ENCODE measurements at regions not wholly inside any gene's neighbourhood (a gene's known extent, or its start where the extent isn't known, plus 50 kb on each side); places are given as distances from the start of the nearest gene placed in this dataset.

DNA sequence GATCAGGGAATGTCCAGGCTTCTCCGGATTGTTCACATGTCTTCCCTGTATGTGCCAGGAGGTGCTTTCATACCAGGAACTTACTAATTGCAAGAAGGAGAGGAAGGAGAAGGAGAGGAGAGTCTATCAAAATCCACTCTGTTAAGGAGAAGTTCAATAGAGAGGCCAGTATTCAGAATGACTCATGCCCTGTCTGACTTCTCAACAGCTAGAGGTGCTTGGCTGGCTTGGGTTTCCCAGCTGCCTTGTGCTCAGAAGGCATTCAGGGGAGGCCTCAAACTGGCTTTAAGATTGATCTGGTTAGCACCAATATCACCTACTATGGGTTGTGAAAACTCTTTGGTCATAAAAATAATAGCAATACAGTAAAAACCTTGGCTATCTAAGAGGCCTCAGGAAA is 167.9 kb upstream of the GLRA1 start:
- TF ChIP-seq TAF1 (IDR thresholded peaks at IDR 0.05; ENCODE audit: low read depth, low read length) (no peak), POLR2AphosphoS5 (IDR thresholded peaks at IDR 0.05; ENCODE audit: low read depth, low read length) (no peak), PAX5 (IDR thresholded peaks at IDR 0.05; ENCODE audit: insufficient read depth, low read length, severe bottlenecking) (no peak), POLR2A (IDR thresholded peaks at IDR 0.05; ENCODE audit: low read depth, low read length) (no peak), SPI1 (IDR thresholded peaks at IDR 0.05; ENCODE audit: low read depth, low read length) (no peak), POU2F2 (IDR thresholded peaks at IDR 0.05; ENCODE audit: low read depth, low read length) (no peak)
- FAIRE-seq = no peak

DNA sequence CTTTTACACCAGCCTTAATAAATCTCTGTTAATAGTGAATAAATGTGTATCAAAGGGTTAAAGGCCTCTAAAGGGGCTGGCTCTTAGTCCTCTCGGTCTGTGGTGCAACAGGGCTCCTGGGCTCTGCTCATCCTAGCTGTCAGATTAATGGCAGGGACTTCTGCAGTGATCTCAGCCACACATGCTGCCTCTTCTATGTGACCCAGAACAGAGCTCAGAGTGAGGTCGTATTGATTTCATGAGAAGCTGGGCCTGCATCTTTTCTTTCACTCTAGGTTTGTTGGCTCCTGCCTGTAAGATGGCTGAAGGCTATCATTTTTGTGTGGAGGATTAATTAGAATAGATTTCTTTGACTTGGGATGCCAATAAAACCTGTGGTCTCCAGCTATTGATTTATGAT is 165.0 kb upstream of the GLRA1 start:
- TF ChIP-seq PAX5 (IDR thresholded peaks at IDR 0.05; ENCODE audit: insufficient read depth, low read length, severe bottlenecking) (no peak), SPI1 (IDR thresholded peaks at IDR 0.05; ENCODE audit: low read depth, low read length) (no peak), POLR2AphosphoS5 (IDR thresholded peaks at IDR 0.05; ENCODE audit: low read depth, low read length) (no peak), POLR2A (IDR thresholded peaks at IDR 0.05; ENCODE audit: low read depth, low read length) (no peak), POU2F2 (IDR thresholded peaks at IDR 0.05; ENCODE audit: low read depth, low read length) (no peak), TAF1 (IDR thresholded peaks at IDR 0.05; ENCODE audit: low read depth, low read length) (no peak)
- DNase-seq (ENCODE audit: insufficient read length, low spot score) (no peak), FAIRE-seq (no peak)

More for the DNA sequence above, 167.9 kb upstream of the GLRA1 start:
- DNase-seq (ENCODE audit: insufficient read length, low spot score) = no peak

DNA sequence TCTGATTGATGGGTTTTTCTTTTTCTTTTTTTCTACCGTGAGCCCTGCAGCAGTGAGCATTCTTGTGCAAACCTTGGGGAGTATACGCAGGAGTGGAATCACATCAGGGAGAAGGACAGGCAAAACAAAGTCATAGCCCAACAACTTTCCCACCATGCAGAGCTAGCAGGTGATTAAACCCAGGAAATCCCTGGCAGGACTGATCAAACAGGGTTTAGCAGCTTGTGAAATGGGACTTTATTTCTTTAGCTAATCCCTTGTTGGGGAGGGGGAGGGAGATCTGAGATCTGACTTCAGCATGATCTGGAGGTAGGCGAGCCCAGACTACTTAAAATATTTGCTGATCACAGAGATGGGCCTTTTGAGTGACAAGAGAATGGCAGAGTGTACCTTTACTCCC is 162.0 kb upstream of the GLRA1 start:
- no peak for FAIRE-seq
- TF ChIP-seq SPI1 (IDR thresholded peaks at IDR 0.05; ENCODE audit: low read depth, low read length) (no peak), PAX5 (IDR thresholded peaks at IDR 0.05; ENCODE audit: insufficient read depth, low read length, severe bottlenecking) (no peak), TAF1 (IDR thresholded peaks at IDR 0.05; ENCODE audit: low read depth, low read length) (no peak), POLR2AphosphoS5 (IDR thresholded peaks at IDR 0.05; ENCODE audit: low read depth, low read length) (no peak), POU2F2 (IDR thresholded peaks at IDR 0.05; ENCODE audit: low read depth, low read length) (no peak), POLR2A (IDR thresholded peaks at IDR 0.05; ENCODE audit: low read depth, low read length) (no peak)
- DNase-seq (ENCODE audit: insufficient read length, low spot score) = no peak

DNA sequence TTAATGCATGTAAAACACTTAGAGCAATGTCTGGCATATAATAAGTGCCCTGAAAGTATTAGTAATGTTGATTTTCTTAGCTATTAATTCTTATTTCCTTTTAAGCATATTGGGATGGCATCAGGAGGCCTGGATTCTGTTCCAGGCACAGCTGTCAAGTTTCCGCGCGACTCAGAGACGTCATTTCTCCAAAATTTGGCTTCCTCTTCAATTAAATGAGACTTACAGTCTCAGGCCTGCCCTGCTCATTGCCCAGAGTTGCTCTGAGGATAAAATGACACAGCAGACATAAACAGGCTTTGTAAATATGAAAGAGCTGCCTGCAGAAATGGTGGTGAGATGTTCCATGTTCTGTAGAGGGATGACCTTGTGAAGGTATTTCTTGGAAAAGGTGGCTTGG is 159.8 kb upstream of the GLRA1 start:
- no peak for TF ChIP-seq POU2F2 (IDR thresholded peaks at IDR 0.05; ENCODE audit: low read depth, low read length)
- TF ChIP-seq POLR2AphosphoS5 (IDR thresholded peaks at IDR 0.05; ENCODE audit: low read depth, low read length) = no peak
- TF ChIP-seq PAX5 (IDR thresholded peaks at IDR 0.05; ENCODE audit: insufficient read depth, low read length, severe bottlenecking) = no peak
- no peak for TF ChIP-seq TAF1 (IDR thresholded peaks at IDR 0.05; ENCODE audit: low read depth, low read length)
- no peak for TF ChIP-seq POLR2A (IDR thresholded peaks at IDR 0.05; ENCODE audit: low read depth, low read length)
- TF ChIP-seq SPI1 (IDR thresholded peaks at IDR 0.05; ENCODE audit: low read depth, low read length) = no peak
- FAIRE-seq (no peak), DNase-seq (ENCODE audit: insufficient read length, low spot score) (no peak)

DNA sequence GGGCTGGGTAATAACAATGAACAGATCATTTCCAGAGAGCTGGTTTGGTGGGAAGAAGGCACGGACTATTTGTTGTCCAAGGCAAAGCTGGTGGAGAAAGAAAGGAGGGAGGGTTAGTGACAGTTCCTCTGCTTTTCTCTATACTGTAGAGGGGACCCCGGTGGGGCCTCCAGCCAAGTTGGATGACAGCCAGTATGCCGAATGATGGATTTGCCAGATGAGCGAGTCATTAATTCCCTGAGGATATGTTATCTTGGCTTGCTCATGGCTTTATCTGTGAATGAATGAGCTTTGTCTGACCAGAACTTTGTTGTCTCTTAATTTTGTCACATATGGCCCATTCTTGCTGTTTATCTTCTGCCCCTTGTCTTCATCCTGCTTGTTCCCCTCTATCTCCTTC is 158.6 kb upstream of the GLRA1 start:
- no peak for DNase-seq (ENCODE audit: insufficient read length, low spot score)
- FAIRE-seq = no peak
- no peak for TF ChIP-seq PAX5 (IDR thresholded peaks at IDR 0.05; ENCODE audit: insufficient read depth, low read length, severe bottlenecking)
- no peak for TF ChIP-seq SPI1 (IDR thresholded peaks at IDR 0.05; ENCODE audit: low read depth, low read length)
- no peak for TF ChIP-seq POLR2AphosphoS5 (IDR thresholded peaks at IDR 0.05; ENCODE audit: low read depth, low read length)
- no peak for TF ChIP-seq TAF1 (IDR thresholded peaks at IDR 0.05; ENCODE audit: low read depth, low read length)
- no peak for TF ChIP-seq POU2F2 (IDR thresholded peaks at IDR 0.05; ENCODE audit: low read depth, low read length)
- no peak for TF ChIP-seq POLR2A (IDR thresholded peaks at IDR 0.05; ENCODE audit: low read depth, low read length)

DNA sequence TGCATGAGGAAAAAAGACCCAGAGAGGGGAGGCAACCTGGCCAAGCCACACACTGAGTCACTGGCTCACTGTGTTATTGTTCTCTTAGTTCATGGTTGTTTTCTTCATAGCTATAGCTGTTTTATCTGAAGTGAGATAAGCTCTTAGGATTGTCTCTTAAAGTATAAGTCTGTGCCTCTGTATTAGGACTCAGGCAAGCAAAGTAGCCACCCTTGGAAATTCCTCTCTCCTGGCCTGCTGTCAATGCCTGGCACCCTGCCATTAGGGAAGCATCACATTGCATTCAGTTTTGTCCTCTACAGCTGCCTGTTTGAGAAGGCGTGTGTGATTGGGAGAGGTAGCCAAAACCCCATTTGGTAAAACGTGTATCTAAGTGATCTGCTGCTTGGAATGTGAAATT is 147.4 kb upstream of the GLRA1 start:
- TF ChIP-seq POLR2A (IDR thresholded peaks at IDR 0.05; ENCODE audit: low read depth, low read length) (no peak), POLR2AphosphoS5 (IDR thresholded peaks at IDR 0.05; ENCODE audit: low read depth, low read length) (no peak), SPI1 (IDR thresholded peaks at IDR 0.05; ENCODE audit: low read depth, low read length) (no peak), TAF1 (IDR thresholded peaks at IDR 0.05; ENCODE audit: low read depth, low read length) (no peak), POU2F2 (IDR thresholded peaks at IDR 0.05; ENCODE audit: low read depth, low read length) (no peak), PAX5 (IDR thresholded peaks at IDR 0.05; ENCODE audit: insufficient read depth, low read length, severe bottlenecking) (no peak)
- no peak for DNase-seq (ENCODE audit: insufficient read length, low spot score)
- FAIRE-seq = no peak

DNA sequence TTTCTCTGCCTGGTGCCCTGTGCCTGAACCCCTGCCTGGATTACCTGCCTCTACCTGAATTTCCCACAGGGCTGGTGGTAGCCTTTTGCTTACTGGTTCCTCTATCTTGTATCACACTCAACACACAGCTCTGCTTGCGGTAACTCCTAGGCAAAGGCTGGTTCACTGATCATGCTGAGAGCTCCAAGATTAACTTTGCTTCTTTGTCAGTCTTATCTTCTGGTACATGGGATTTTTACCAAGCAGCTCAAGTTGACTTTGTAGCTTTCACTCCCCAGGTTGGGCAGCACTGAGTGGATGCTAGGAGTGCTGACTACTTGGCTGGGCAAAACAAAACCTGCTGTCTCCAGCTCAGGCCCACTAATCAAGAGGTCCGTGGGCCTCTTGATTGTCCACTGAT is 145.9 kb upstream of the GLRA1 start:
- no peak for DNase-seq (ENCODE audit: insufficient read length, low spot score)
- no peak for FAIRE-seq

DNA sequence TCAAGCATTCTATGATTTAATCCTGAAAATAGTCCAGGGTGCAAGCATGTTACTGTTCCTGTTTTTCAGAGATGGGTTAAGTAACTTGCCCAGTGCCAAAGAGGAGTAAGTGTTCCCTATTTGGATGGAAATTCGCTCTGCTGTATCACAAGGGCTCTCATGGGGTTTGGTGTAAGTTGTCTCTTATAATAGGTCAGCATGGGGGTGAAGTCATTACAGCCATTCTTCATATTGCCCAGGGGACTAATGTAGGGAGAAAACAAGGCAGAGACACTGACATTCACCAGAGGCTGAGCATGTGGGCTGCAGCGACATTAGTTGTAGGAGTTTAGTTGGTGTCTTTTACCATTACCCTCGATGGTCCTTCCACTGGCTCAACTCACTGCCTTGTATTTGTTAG is 142.1 kb upstream of the GLRA1 start:
- no peak for DNase-seq (ENCODE audit: insufficient read length, low spot score)
- no peak for FAIRE-seq
- no peak for TF ChIP-seq POLR2A (IDR thresholded peaks at IDR 0.05; ENCODE audit: low read depth, low read length)

More for the DNA sequence above, 145.9 kb upstream of the GLRA1 start:
- TF ChIP-seq TAF1 (IDR thresholded peaks at IDR 0.05; ENCODE audit: low read depth, low read length) = no peak
- TF ChIP-seq POU2F2 (IDR thresholded peaks at IDR 0.05; ENCODE audit: low read depth, low read length) = no peak
- no peak for TF ChIP-seq SPI1 (IDR thresholded peaks at IDR 0.05; ENCODE audit: low read depth, low read length)
- TF ChIP-seq PAX5 (IDR thresholded peaks at IDR 0.05; ENCODE audit: insufficient read depth, low read length, severe bottlenecking) = no peak
- no peak for TF ChIP-seq POLR2A (IDR thresholded peaks at IDR 0.05; ENCODE audit: low read depth, low read length)
- TF ChIP-seq POLR2AphosphoS5 (IDR thresholded peaks at IDR 0.05; ENCODE audit: low read depth, low read length) = no peak

DNA sequence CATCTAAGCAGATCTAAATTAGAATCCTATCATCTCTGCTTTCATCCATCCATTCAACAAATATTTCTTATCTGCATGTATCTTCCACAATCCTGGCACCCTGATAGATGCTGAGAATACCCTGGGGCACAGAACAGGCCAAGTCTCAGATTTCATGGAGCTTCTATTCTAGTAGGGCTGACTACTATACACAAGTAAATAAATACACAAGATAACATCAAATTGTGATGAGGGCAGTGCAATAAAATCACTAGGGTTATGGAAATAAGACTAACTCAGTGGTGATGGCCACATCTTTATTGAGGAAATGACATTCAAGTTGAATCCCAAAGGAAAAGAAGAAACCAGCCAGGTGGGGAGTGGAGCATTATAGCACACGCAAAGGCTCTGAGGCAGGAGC is 138.4 kb upstream of the GLRA1 start:
- no peak for FAIRE-seq
- no peak for TF ChIP-seq SPI1 (IDR thresholded peaks at IDR 0.05; ENCODE audit: low read depth, low read length)
- TF ChIP-seq POLR2AphosphoS5 (IDR thresholded peaks at IDR 0.05; ENCODE audit: low read depth, low read length) = no peak
- TF ChIP-seq TAF1 (IDR thresholded peaks at IDR 0.05; ENCODE audit: low read depth, low read length) = no peak
- no peak for TF ChIP-seq POU2F2 (IDR thresholded peaks at IDR 0.05; ENCODE audit: low read depth, low read length)
- no peak for TF ChIP-seq POLR2A (IDR thresholded peaks at IDR 0.05; ENCODE audit: low read depth, low read length)
- TF ChIP-seq PAX5 (IDR thresholded peaks at IDR 0.05; ENCODE audit: insufficient read depth, low read length, severe bottlenecking) = no peak
- no peak for DNase-seq (ENCODE audit: insufficient read length, low spot score)

DNA sequence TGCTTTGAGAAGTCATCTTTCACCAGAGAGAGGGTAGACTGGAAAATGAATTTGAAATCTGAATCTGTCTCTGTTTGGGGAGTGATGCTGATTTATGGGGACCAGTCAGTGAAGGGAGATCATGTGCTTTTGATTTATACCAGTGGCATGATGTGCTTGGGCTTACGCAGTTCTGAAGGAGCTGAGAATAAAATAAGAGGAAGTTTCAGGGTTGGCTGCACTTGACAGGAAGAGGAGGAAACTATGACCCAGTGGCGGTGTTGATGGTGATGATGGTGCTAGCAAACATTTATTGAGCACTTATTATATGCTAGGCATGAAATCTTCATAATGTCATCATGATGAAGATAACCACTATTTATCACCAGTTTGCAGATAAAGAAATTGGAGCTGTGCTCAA is 136.4 kb upstream of the GLRA1 start:
- FAIRE-seq = no peak
- DNase-seq (ENCODE audit: insufficient read length, low spot score) = no peak
- no peak for TF ChIP-seq POLR2AphosphoS5 (IDR thresholded peaks at IDR 0.05; ENCODE audit: low read depth, low read length)
- no peak for TF ChIP-seq TAF1 (IDR thresholded peaks at IDR 0.05; ENCODE audit: low read depth, low read length)
- TF ChIP-seq PAX5 (IDR thresholded peaks at IDR 0.05; ENCODE audit: insufficient read depth, low read length, severe bottlenecking) = no peak
- TF ChIP-seq SPI1 (IDR thresholded peaks at IDR 0.05; ENCODE audit: low read depth, low read length) = no peak
